ENCODE measurements at regions not wholly inside any gene's neighbourhood (a gene's known extent, or its start where the extent isn't known, plus 50 kb on each side); places are given as distances from the start of the nearest gene placed in this dataset.
A peak's percentile ranks its signal among the peaks of the same experiment; 100 is the strongest.

GRCh38 chr17:77394540-77395295, 253.9 kb downstream of the SEC14L1 start:
- Histone ChIP-seq H3K27ac (ENCODE audit: low read depth in 1 of 2, low read length in 2 of 2) (peak overlapping the region; percentile 32 to 52), H3K9me3 (ENCODE audit: control insufficient read depth in 4 of 4, low read length in 3 of 4) (no peaks in the 10 kb centered on the region), H3K9ac (ENCODE audit: low read depth in 1 of 2, low read length in 2 of 2) (no peak overlapping the region), H3K27me3 (ENCODE audit: control insufficient read depth in 4 of 4, insufficient read depth in 4 of 4, low read length in 3 of 4) (no peaks in the 10 kb centered on the region), H3K4me1 (ENCODE audit: control insufficient read depth in 4 of 4, insufficient read depth in 4 of 4, low read length in 3 of 4) (peaks cover 10 to 47% (median 41%) of the 10 kb centered on the region in 4 donors), H3K36me3 (ENCODE audit: control insufficient read depth in 4 of 4, insufficient read depth in 3 of 4, low read depth in 1 of 4, low read length in 3 of 4) (peaks cover 0 to 2% (median 0%) of the 10 kb centered on the region in 4 donors), H3K4me3 (ENCODE audit: low read depth in 1 of 3, low read length in 3 of 3) (no peak overlapping the region)
- no peak for TF ChIP-seq FOXA1 (IDR thresholded peaks at IDR 0.05)
- peak; percentile 38 to 66 for TF ChIP-seq RXRA (IDR thresholded peaks at IDR 0.05)
- peak; percentile 36 for TF ChIP-seq YY1 (IDR thresholded peaks at IDR 0.05)
- no peak for TF ChIP-seq HNF4G (IDR thresholded peaks at IDR 0.05)
- TF ChIP-seq NR2F2 (IDR thresholded peaks at IDR 0.05) = no peak
- peak in 1 of 2 donors; percentile 61 for TF ChIP-seq HNF4A (conservative IDR thresholded peaks at IDR 0.05)
- no peak for TF ChIP-seq RAD21 (IDR thresholded peaks at IDR 0.05)
- no peak for TF ChIP-seq EGR1 (IDR thresholded peaks at IDR 0.05; ENCODE audit: low read depth in 2 of 2)
- TF ChIP-seq REST (IDR thresholded peaks at IDR 0.05) = no peak
- TF ChIP-seq SP1 (IDR thresholded peaks at IDR 0.05) = peak; percentile 32
- 66% methylated on average over 15 of the region's 15 CpGs for whole genome bisulfite sequencing
- DNase-seq (ENCODE audit: low spot score) = no peak

- no peak overlapping the region for H3K9ac ChIP-seq (ENCODE audit: low read depth in 1 of 2, low read length in 2 of 2)
- H3K27me3 ChIP-seq (ENCODE audit: control insufficient read depth in 4 of 4, insufficient read depth in 4 of 4, low read length in 3 of 4) = no peaks in the 10 kb centered on the region
- H3K36me3 ChIP-seq (ENCODE audit: control insufficient read depth in 4 of 4, insufficient read depth in 3 of 4, low read depth in 1 of 4, low read length in 3 of 4) = peaks cover 0 to 2% (median 0%) of the 10 kb centered on the region in 4 donors
- H3K4me1 ChIP-seq (ENCODE audit: control insufficient read depth in 4 of 4, insufficient read depth in 4 of 4, low read length in 3 of 4) = peaks cover 14 to 50% (median 39%) of the 10 kb centered on the region in 4 donors
- WGBS = 92% methylated on average over 14 of the region's 14 CpGs
- no peaks in the 10 kb centered on the region for H3K9me3 ChIP-seq (ENCODE audit: control insufficient read depth in 4 of 4, low read length in 3 of 4)
- TF ChIP-seq NR2F2 (IDR thresholded peaks at IDR 0.05) (no peak), EGR1 (IDR thresholded peaks at IDR 0.05; ENCODE audit: low read depth in 2 of 2) (no peak), TAF1 (conservative IDR thresholded peaks at IDR 0.05) (no peak), RAD21 (IDR thresholded peaks at IDR 0.05) (no peak), GABPA (IDR thresholded peaks at IDR 0.05 in 1 of 2, conservative IDR thresholded peaks at IDR 0.05 in 1 of 2) (no peak), YY1 (IDR thresholded peaks at IDR 0.05) (no peak), MAX (IDR thresholded peaks at IDR 0.05) (no peak), ZBTB33 (IDR thresholded peaks at IDR 0.05) (no peak), RXRA (IDR thresholded peaks at IDR 0.05) (no peak), JUND (IDR thresholded peaks at IDR 0.05) (no peak), CTCF (IDR thresholded peaks at IDR 0.05; ENCODE audit: low read depth, low read length, missing input control) (no peak), HNF4G (IDR thresholded peaks at IDR 0.05) (no peak), FOXA2 (IDR thresholded peaks at IDR 0.05) (no peak), REST (IDR thresholded peaks at IDR 0.05) (no peak), ATF3 (IDR thresholded peaks at IDR 0.05) (no peak), SP1 (IDR thresholded peaks at IDR 0.05) (no peak), HNF4A (conservative IDR thresholded peaks at IDR 0.05) (no peak), FOXA1 (IDR thresholded peaks at IDR 0.05) (no peak)
- no peak overlapping the region for H3K27ac ChIP-seq (ENCODE audit: low read depth in 1 of 2, low read length in 2 of 2)
- H3K4me3 ChIP-seq (ENCODE audit: low read depth in 1 of 3, low read length in 3 of 3) = no peak overlapping the region
- no peak for DNase-seq (ENCODE audit: low spot score)
These were observed 254.8 kb downstream of the SEC14L1 start for GRCh38 chr17:77395501-77396048.

Measured in liver (tissue), 8 donors.